ENCODE measurements at regions not wholly inside any gene's neighbourhood (a gene's known extent, or its start where the extent isn't known, plus 50 kb on each side); places are given as distances from the start of the nearest gene placed in this dataset.

DNA sequence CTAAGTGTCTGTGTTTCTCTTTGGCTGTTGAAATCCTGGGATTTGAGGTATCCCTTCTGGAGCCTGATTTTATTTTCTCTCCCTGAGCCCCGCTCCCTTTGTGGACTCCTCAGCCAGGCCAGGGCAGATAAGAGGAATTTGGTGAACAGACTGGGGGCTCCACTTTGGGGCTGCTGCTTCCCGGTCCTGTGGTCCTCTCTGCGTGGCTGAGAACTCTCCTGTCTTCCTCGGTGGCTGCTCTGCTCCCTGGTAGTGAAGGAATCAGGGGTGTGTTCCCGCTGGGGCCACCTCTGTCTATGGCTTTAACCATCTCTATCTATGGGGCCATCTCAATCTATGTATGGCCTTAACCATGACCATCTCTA lies 71.7 kb upstream of the SH3PXD2B start:
- no peaks in the 10 kb centered on the region for H3K79me2 ChIP-seq (replicated peaks; ENCODE audit: insufficient read depth, low read length)
- H3K36me3 ChIP-seq (ENCODE audit: insufficient read depth, low read length) = no peaks in the 10 kb centered on the region
- no peaks in the 10 kb centered on the region for H3K9me3 ChIP-seq (ENCODE audit: low read length)
- H2AFZ ChIP-seq (ENCODE audit: low read depth, low read length) = no peak overlapping the region
- no peaks in the 10 kb centered on the region for H4K20me1 ChIP-seq (ENCODE audit: insufficient read depth)
- H3K9ac ChIP-seq (ENCODE audit: low read length) = no peak overlapping the region
- H3K27me3 ChIP-seq (ENCODE audit: insufficient read depth, low read depth, low read length) = no peaks in the 10 kb centered on the region
- no peak for TF ChIP-seq EZH2 (IDR thresholded peaks at IDR 0.05; ENCODE audit: borderline replicate concordance, insufficient read depth, low read length, poor library complexity, severe bottlenecking)
- TF ChIP-seq RAD21 (conservative IDR thresholded peaks at IDR 0.05) = no peak
- H3K9me2 ChIP-seq (ENCODE audit: insufficient read depth, low read length) = no peaks in the 10 kb centered on the region
- no peak overlapping the region for H3K4me2 ChIP-seq (ENCODE audit: low read length)
- no peak overlapping the region for H3K27ac ChIP-seq (ENCODE audit: low read length)
- H3F3A ChIP-seq (ENCODE audit: insufficient read depth, low read length, poor library complexity, severe bottlenecking) = no peaks in the 10 kb centered on the region
- H3K4me3 ChIP-seq (ENCODE audit: low read length) = no peak overlapping the region

DNA sequence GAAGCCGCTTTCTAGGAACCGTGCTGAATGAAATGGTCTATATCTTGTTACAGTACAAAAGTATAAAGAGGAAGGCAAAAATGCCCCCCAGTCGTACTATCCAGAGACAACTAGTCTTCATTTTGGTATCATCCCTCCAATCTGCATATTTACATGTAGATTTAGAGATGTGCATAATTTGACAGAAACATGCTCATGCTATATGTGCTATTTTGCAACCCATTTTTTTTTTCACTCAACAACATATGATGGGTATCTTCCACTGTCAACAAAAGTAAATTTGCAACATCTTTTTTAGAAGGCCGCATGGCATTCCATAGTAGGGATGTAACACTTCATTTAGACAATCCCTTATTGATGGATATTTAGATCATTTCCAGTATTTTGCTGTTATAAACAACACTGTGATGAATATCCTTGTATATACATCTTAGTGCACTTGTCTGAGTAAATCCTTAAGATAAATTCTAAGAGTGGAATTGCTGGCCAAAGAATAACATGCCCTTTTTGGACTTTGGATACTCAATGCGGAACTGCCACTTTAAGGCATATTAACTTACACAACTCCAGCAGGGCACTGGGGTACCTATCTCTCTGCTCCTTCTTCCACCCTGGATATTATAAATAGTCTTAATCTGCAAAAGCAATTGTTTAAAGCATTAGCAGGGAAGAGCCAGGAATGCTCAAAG lies 71.1 kb upstream of the SH3PXD2B start:
- TF ChIP-seq, protein P1, sequence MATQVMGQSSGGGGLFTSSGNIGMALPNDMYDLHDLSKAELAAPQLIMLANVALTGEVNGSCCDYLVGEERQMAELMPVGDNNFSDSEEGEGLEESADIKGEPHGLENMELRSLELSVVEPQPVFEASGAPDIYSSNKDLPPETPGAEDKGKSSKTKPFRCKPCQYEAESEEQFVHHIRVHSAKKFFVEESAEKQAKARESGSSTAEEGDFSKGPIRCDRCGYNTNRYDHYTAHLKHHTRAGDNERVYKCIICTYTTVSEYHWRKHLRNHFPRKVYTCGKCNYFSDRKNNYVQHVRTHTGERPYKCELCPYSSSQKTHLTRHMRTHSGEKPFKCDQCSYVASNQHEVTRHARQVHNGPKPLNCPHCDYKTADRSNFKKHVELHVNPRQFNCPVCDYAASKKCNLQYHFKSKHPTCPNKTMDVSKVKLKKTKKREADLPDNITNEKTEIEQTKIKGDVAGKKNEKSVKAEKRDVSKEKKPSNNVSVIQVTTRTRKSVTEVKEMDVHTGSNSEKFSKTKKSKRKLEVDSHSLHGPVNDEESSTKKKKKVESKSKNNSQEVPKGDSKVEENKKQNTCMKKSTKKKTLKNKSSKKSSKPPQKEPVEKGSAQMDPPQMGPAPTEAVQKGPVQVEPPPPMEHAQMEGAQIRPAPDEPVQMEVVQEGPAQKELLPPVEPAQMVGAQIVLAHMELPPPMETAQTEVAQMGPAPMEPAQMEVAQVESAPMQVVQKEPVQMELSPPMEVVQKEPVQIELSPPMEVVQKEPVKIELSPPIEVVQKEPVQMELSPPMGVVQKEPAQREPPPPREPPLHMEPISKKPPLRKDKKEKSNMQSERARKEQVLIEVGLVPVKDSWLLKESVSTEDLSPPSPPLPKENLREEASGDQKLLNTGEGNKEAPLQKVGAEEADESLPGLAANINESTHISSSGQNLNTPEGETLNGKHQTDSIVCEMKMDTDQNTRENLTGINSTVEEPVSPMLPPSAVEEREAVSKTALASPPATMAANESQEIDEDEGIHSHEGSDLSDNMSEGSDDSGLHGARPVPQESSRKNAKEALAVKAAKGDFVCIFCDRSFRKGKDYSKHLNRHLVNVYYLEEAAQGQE (IDR thresholded peaks at IDR 0.05; ENCODE audit: borderline replicate concordance) = no peak
- TF ChIP-seq RAD21 (conservative IDR thresholded peaks at IDR 0.05) = no peak
- TF ChIP-seq EP300 (conservative IDR thresholded peaks at IDR 0.05; ENCODE audit: poor library complexity, severe bottlenecking) = no peak
- TF ChIP-seq, protein P2, sequence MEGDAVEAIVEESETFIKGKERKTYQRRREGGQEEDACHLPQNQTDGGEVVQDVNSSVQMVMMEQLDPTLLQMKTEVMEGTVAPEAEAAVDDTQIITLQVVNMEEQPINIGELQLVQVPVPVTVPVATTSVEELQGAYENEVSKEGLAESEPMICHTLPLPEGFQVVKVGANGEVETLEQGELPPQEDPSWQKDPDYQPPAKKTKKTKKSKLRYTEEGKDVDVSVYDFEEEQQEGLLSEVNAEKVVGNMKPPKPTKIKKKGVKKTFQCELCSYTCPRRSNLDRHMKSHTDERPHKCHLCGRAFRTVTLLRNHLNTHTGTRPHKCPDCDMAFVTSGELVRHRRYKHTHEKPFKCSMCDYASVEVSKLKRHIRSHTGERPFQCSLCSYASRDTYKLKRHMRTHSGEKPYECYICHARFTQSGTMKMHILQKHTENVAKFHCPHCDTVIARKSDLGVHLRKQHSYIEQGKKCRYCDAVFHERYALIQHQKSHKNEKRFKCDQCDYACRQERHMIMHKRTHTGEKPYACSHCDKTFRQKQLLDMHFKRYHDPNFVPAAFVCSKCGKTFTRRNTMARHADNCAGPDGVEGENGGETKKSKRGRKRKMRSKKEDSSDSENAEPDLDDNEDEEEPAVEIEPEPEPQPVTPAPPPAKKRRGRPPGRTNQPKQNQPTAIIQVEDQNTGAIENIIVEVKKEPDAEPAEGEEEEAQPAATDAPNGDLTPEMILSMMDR (IDR thresholded peaks at IDR 0.05; ENCODE audit: poor library complexity, severe bottlenecking) = no peak
- no peak for TF ChIP-seq POLR2AphosphoS5 (IDR thresholded peaks at IDR 0.05)
- no peak for TF ChIP-seq TAF1 (IDR thresholded peaks at IDR 0.05; ENCODE audit: low read depth)
- TF ChIP-seq EZH2 (IDR thresholded peaks at IDR 0.05; ENCODE audit: borderline replicate concordance, insufficient read depth, low read length, poor library complexity, severe bottlenecking) = no peak
- no peak for TF ChIP-seq SMC3 (conservative IDR thresholded peaks at IDR 0.05; ENCODE audit: poor library complexity)
- TF ChIP-seq MXI1 (conservative IDR thresholded peaks at IDR 0.05; ENCODE audit: poor library complexity, severe bottlenecking) = no peak
- H3F3A ChIP-seq (ENCODE audit: insufficient read depth, low read length, poor library complexity, severe bottlenecking) = no peaks in the 10 kb centered on the region

More for the DNA sequence above, 71.1 kb upstream of the SH3PXD2B start:
- H2AFZ ChIP-seq (ENCODE audit: low read depth, low read length) = no peak overlapping the region
- H3K4me3 ChIP-seq (ENCODE audit: low read length) = no peak overlapping the region
- H3K36me3 ChIP-seq (ENCODE audit: insufficient read depth, low read length) = no peaks in the 10 kb centered on the region
- H3K79me2 ChIP-seq (replicated peaks; ENCODE audit: insufficient read depth, low read length) = no peaks in the 10 kb centered on the region
- H3K27ac ChIP-seq (ENCODE audit: low read length) = no peak overlapping the region
- H3K9me2 ChIP-seq (ENCODE audit: insufficient read depth, low read length) = no peaks in the 10 kb centered on the region
- H3K9me3 ChIP-seq (ENCODE audit: low read length) = no peaks in the 10 kb centered on the region
- no peaks in the 10 kb centered on the region for H4K20me1 ChIP-seq (ENCODE audit: insufficient read depth)
- no peaks in the 10 kb centered on the region for H3K27me3 ChIP-seq (ENCODE audit: insufficient read depth, low read depth, low read length)
- no peak overlapping the region for H3K4me2 ChIP-seq (ENCODE audit: low read length)
- H3K9ac ChIP-seq (ENCODE audit: low read length) = no peak overlapping the region

All from neural cell (in vitro differentiated cells).